Glomerular visceral epithelial cell (primary cell): ENCODE measurements at regions not wholly inside any gene's neighbourhood (a gene's known extent, or its start where the extent isn't known, plus 50 kb on each side); places are given as distances from the start of the nearest gene placed in this dataset.
"Not testable (repeated sequence)": the region's sequence is repeated elsewhere in the genome, so short reads cannot be mapped to it uniquely, and the experiment has no call there.

Experiments
- DNase-seq: peaks from one replicate; pipeline ENCODE4 v3.0.0-alpha.2; 2016; ENCODE audit errors: extremely low spot score

DNA sequence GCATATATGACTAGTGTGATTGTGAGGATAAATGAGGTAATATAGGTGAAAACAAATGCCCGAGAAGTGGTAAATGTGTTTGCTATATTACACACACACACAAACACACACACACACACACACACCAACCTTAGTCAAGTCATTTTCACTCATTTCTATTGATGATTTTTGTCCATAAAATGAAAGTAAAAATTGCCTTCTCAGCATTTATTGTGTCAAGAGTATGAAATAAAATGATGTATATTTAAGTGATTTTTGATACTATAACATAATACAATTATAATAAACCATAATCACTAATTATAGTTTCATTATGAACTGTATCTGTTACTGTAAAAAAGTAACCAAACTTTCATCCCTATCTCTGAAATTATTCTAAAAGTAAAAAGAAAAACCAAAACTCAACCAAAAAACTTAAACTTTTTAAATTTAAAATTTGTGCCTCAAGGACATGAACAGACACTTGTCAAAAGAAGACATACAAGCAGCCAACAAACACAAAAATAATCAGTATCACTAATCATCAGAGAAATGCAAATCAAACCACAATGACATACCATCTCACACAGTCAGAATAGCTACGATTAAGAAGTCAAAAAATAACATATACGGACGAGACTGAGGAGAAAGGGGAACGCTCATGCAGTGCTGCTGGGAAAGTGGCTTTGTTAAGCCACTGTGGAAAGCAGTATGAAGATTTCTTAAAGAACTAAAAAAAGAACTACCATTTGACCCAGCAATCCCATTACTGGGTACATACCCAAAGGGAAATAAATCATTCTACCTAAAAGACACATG, 601.0 kb downstream of the TMA16 start:
- DNase-seq, result no peak

DNA sequence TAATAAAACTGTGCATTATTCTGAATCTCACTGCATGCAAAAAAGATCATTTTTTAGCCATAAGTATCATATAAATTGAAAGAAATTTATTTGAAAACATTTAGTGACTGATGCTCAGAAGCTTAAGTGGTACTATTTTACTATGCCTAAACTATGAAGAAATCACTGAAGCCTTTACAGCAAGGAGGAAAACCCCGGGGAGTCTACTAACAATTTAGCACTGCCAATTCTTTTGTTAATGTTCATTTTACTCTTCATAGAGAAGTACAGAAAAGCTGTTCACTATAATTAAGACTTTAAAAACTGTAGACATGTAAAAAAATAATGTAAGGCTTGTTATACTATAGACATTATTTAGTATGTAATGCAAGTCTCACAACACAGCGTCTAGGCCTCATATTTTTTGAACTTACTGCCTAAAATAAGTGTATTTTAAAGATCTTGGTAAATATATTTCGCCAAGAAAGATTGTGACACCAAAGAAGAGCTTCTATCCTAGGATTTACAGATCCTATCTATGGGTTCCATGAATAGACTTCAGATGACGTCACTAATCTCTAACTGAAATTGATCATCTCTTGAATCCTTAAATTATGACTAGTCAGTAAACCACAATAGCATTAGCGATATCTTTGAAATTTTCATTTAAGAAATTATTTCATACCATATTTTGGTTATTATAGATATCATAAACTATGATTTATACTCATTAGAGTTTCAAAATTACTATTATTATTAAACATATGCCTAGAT, 602.5 kb downstream of the TMA16 start:
- no peak for DNase-seq

- DNase-seq, result not testable (repeated sequence)
Observed at GRCh38 chr4:164100741-164101365, 606.4 kb downstream of the TMA16 start.

DNA sequence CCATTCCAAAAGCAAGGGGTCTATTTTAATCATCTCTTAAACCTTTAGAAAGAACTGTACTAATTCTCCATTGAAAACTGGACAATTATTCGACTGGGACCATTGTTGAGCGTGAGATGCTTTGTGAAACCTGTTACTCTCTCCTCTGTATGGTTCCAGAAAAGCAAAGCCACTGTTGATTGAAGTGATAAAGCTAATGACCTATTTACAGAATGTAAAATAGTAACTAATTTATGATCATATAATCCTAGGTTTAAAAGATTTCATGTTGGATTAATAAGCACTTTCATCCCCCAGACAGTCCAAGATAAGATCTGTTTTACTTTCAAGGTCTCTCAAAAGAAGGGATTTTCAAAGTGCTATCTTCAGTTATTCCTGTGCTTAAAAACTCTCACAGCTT, 614.5 kb downstream of the TMA16 start:
- DNase-seq, result no peak

DNA sequence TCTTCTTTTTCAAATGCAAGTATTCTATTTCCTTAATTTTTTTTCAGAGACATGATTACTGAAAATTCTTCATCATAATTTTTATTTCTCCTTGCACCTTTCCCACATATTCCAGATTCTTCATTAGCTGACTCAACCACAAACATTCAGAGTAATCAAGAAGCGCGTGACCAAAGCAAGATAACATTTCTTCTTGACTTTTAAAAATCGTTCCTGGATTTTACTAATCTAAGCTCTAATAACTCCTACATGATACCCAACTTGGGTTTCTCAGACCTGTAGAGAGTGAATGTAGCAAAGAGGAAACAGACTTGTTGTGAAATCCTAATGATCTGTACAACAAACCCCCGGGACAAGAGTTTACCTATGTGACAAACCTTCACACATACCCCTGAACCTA, 615.0 kb downstream of the TMA16 start:
- peak; percentile 31 for DNase-seq

DNA sequence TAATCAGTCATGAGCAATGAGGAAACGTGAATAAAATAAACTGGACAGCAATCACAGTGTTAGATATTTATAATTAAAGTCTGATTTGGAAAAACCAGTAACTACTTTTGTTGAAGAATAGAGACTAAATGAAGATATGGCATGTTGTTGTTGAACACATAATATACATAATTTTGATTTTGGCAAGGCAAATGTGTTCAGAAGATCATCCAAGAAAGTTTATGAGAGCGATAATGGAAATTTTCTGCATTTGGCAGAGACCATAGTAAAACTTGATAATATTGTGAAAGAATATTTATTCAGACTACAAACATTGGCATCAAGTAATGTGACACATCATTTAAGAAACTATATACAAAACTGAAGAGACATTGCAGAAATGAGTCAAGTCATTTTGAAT, 620.7 kb downstream of the TMA16 start:
- no peak for DNase-seq

DNA sequence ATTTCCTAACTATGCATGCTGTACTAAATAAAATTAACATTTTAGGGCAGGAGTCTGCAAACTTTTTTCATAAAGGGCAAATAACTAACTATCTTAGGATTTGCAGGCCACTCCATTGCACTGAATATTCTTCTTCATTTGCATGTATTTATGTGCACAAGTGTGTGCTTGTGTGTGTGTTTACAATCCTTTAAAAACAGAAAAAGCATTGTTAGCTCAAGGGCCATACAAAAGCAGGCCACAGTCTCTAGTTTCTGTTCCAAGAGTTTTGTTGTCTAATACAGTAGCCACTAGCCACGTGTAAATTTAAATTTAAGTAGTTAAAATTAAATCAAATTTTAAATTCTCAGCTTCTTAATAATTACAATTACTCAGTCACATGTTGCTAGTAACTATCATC, 621.8 kb downstream of the TMA16 start:
- DNase-seq, result no peak

GRCh38 chr4:164134388-164134787, 619.5 kb upstream of the SMIM31 start:
- no peak for DNase-seq

DNA sequence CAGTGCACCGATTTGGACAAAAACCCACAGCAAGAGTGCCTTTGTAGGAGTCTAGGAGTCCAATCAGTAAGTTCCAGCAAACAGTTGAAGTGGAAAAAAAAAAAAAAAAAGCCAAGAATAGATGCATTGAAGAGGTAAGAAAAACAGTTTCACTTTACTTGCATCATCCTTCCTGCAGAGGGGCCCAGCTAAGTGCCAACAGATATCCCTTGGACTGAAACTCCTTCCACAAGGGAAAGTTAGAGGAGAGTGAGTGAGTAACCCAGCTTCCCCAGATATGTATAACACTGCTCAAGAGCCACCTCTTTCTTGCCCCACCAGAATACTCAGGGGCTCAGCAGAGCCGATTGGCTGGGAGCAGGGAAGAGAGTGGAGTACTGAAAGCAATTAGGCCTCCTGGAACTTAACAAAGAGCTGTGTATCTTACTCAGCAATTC, 617.7 kb upstream of the SMIM31 start:
- DNase-seq, result peak; percentile 77

- DNase-seq, result no peak
Observed at GRCh38 chr4:164138521-164138920, 615.4 kb upstream of the SMIM31 start.

GRCh38 chr4:164139291-164139690, 614.6 kb upstream of the SMIM31 start:
- no peak for DNase-seq

GRCh38 chr4:164141755-164142375, 612.1 kb upstream of the SMIM31 start:
- DNase-seq, result not testable (repeated sequence)

- DNase-seq, result no peak
Observed at GRCh38 chr4:164154416-164154815, 599.5 kb upstream of the SMIM31 start.

DNA sequence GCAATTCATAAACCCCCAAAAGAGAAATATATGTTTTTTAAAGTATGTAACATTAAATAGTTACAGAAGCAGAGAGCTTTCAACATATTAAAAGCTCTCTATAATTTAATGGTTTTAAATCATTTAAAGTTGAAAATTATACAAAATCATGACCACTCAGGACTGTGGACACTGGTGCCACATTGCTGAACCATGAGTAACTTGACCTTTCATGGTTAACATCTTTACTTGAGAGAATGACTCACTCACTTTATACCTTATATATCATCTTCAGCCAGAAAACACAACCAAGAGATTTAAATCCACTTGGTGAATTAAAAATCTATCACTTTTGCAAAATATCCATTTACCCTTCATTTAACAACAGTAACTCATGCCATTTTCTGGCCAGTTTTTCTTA, 584.3 kb upstream of the SMIM31 start:
- peak; percentile 64 for DNase-seq

DNA sequence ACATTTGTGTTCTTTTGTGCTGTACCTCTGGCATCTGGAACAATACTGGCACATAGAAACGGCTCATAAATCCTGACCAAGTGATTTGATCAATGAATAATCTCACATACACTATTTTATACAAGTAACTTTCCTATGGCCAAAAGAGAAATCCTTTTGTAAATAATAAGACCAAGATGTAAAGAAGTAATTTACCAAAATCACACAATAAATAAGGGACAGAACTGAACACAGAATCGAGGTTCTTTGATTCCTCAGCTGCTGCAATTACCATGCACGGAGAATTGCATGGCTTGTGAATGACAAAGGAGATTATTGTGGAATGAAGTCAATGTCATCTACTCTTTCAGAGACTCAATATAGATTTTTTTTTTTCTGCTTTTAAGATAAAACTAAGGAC, 576.8 kb upstream of the SMIM31 start:
- no peak for DNase-seq

DNA sequence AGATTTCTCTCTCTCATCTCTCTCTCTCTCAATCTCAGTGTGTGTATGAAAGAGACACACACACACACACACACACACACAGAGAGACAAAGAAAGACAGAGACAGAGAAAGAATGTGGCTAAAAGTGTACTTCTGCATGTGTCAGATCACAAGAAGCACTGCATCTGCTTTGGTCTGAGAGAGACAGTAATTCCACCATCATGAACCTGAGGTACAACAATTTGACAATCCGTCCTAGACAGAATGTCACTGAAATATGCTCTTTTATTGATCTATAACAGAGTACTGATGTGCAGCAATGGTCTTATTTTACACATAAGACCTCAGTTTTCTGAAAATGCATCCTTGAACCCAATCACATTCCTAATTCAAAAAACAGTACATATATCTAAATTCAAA, 576.2 kb upstream of the SMIM31 start:
- no peak for DNase-seq

DNA sequence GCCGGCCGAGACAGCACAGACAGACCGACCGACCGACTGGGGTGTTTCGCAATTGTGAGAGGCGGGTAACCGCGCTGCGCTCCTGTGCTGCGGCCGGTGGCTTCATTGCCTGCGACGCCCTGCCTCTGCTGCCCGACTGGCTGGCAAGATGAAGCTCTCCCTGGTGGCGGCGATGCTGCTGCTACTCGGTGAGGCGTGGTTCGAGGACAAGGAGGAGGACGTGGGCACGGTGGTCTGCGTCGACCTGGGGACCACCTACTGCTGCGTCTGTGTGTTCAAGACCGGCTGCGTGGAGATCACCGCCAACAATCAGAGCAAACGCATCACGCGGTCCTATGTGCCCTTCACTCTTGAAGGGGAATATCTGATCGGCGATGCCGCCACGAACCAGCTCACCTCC, 565.7 kb upstream of the SMIM31 start:
- no peak for DNase-seq

DNA sequence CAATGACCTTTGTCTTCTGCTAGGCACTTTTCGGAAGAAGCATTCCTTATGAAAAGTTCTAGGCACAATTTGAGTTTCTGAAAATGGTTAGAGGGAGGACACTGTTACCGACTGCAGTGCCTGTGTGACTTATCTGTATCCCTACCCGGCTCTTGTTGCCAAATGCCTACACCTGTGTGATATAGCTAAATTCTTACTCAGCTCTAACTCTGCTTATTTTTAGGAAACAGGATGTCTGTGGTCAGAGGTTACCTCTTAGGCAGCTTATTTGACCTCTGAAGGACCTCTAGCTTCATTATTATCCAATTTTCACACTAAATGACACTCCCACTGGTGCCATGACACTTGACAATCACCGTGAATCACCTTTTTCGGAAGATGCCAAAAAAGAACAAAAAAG, 561.1 kb upstream of the SMIM31 start:
- no peak for DNase-seq

DNA sequence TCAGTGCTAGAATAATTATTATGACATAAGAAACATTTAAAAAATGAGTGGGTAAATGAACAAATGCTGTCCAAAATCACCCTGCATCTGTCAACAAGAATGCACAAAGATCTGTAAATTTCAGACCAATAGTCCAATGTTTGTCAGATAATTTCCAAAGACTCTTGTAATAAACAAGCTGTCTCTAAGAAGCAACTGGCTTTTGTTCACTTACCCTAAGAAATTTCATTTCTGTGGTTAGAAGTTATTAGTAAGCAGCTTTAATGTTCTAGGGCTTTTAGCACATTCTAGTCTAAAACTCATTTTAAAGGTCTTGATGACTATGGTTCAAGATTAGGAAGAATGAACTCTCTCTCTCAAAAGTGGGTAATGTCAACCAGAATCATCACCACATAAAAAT, 560.3 kb upstream of the SMIM31 start:
- DNase-seq, result no peak

DNA sequence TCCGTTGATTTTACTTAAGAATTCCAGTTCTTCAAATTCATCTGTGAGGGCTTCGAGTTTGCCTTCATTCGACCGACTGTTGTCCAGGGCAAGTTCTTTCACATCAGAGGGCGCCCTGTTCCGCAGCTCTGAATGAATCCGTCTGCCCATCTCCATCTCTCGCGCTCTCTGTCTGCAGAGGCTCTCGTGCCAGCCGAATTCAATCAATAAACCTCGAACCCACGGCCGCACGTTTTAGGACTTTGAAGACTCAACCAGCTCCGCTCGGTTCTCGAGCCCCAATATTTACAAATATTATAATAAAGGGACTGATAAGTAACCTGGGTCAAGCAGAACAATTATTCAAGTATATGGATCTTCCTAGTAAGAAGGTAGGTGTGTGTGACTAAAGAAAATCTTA, 556.4 kb upstream of the SMIM31 start:
- no peak for DNase-seq

- no peak for DNase-seq
Observed at GRCh38 chr4:164203476-164203875, 550.5 kb upstream of the SMIM31 start.

GRCh38 chr4:164204434-164204833, 549.5 kb upstream of the SMIM31 start:
- peak; percentile 93 for DNase-seq
